OCI-LY7 (cell line): ENCODE measurements at regions not wholly inside any gene's neighbourhood (a gene's known extent, or its start where the extent isn't known, plus 50 kb on each side); places are given as distances from the start of the nearest gene placed in this dataset.

Experiments
- BruUV-seq: library from RNA; stranded (reverse); fragments of 400-500 nt; replicated peaks from 2 replicates; lab custom pipeline; 2021; lab: Mats Ljungman, UMichigan
- CTCF ChIA-PET: fragments of 300-600 bp; sonication (Branson Sonifier 250); formaldehyde crosslinking; loops from one replicate; lab custom pipeline; 2022; ENCODE audit warnings: antibody characterized with exemption; ENCODE audit not compliant: unreplicated experiment; lab: Charles Lee
- POLR2A ChIA-PET: fragments of 300-600 bp; sonication (Branson Sonifier 250); formaldehyde crosslinking; loops from one replicate; lab custom pipeline; 2022; ENCODE audit warnings: antibody characterized with exemption; lab: Charles Lee
- DNase-seq: peaks from one replicate; pipeline ENCODE4 v3.0.0-alpha.2; 2015; ENCODE audit warnings: low spot score
- H2AFZ ChIP-seq: fragments of 200-600 bp; sonication (generic), shearing (Covaris generic); 2 replicates; pipeline ENCODE4 v1.6.1; 2014; ENCODE audit warnings: mild to moderate bottlenecking, antibody characterized with exemption, low read length, moderate library complexity
- H3K27ac ChIP-seq: fragments of 200-600 bp; sonication (generic); 2 replicates; pipeline ENCODE4 v1.5.1; 2014; ENCODE audit warnings: mixed run types, low read depth, mild to moderate bottlenecking, moderate library complexity, low read length, inconsistent platforms; ENCODE audit not compliant: poor library complexity, severe bottlenecking
- H3K36me3 ChIP-seq: fragments of 200-600 bp; sonication (generic); 2 replicates; pipeline ENCODE4 v1.6.1; 2014; ENCODE audit warnings: mild to moderate bottlenecking, antibody characterized with exemption, low read length, moderate library complexity, mixed read lengths; ENCODE audit not compliant: insufficient read depth
- H3K4me1 ChIP-seq: fragments of 200-600 bp; sonication (generic); 2 replicates; pipeline ENCODE4 v1.5.1; 2014; ENCODE audit warnings: mild to moderate bottlenecking, low read length; ENCODE audit not compliant: insufficient read depth, poor library complexity, severe bottlenecking
- H3K4me2 ChIP-seq: fragments of 200-600 bp; sonication (generic); 2 replicates; pipeline ENCODE4 v1.6.1; 2014; ENCODE audit warnings: mild to moderate bottlenecking, low read length
- H3K4me3 ChIP-seq: fragments of 200-600 bp; sonication (generic); 2 replicates; pipeline ENCODE4 v1.5.1; 2014; ENCODE audit warnings: mild to moderate bottlenecking, low read depth, low read length; ENCODE audit not compliant: poor library complexity, severe bottlenecking
- H3K79me2 ChIP-seq: fragments of 200-600 bp; sonication (generic); 2 replicates; pipeline ENCODE4 v1.6.1; 2016; ENCODE audit warnings: low read depth, mild to moderate bottlenecking, low read length, moderate library complexity, mixed read lengths; ENCODE audit not compliant: insufficient read depth
- H3K9me2 ChIP-seq: fragments of 200-600 bp; sonication (generic); 2 replicates; pipeline ENCODE4 v1.6.1; 2016; ENCODE audit warnings: mild to moderate bottlenecking, low read length, mixed read lengths; ENCODE audit not compliant: insufficient read depth
- H3K9me3 ChIP-seq: fragments of 200-600 bp; sonication (generic); 2 replicates; pipeline ENCODE4 v1.6.1; 2014; ENCODE audit warnings: mild to moderate bottlenecking, mixed run types, low read length, mixed read lengths
- H4K20me1 ChIP-seq: fragments of 200-600 bp; sonication (generic); 2 replicates; pipeline ENCODE4 v1.6.1; 2014; ENCODE audit warnings: mild to moderate bottlenecking, antibody characterized with exemption, low read length, moderate library complexity, mixed read lengths; ENCODE audit not compliant: insufficient read depth
- CTCF ChIP-seq: fragments of 200-600 bp; sonication (generic); conservative IDR thresholded peaks from 2 replicates; pipeline ENCODE4 v1.5.1; 2014; ENCODE audit warnings: mild to moderate bottlenecking, antibody characterized with exemption, low read length, moderate library complexity, mixed read lengths
- EZH2phosphoT487 ChIP-seq: fragments of 200-600 bp; sonication (generic); IDR thresholded peaks from 2 replicates; pipeline ENCODE4 v1.6.1; 2018; ENCODE audit warnings: low read depth, borderline replicate concordance, mild to moderate bottlenecking, mixed run types, antibody characterized with exemption, low read length, moderate library complexity, mixed read lengths
- intact Hi-C: fragments of 100-400 bp; cut with micrococcal nuclease; formaldehyde crosslinking; loops from one replicate; pipeline ENCODE4 v1.10.0; 2022; ENCODE audit not compliant: unreplicated experiment

- CTCF ChIA-PET: no interaction called here
These were observed 108.5 kb downstream of the MACIR start for GRCh38 chr5:103366918-103367549.

GRCh38 chr5:103364074-103364473 lies 105.5 kb downstream of the MACIR start:
- CTCF ChIA-PET: no interaction called here
- DNase-seq: no peak
- TF ChIP-seq EZH2phosphoT487: no peak
- no peak for TF ChIP-seq CTCF
- Histone ChIP-seq H3K4me3 (no peak overlapping the region), H2AFZ (no peak overlapping the region), H3K4me1 (no peaks in the 10 kb centered on the region), H3K36me3 (no peaks in the 10 kb centered on the region), H4K20me1 (no peaks in the 10 kb centered on the region), H3K79me2 (no peaks in the 10 kb centered on the region), H3K9me3 (no peaks in the 10 kb centered on the region), H3K9me2 (no peaks in the 10 kb centered on the region), H3K27ac (no peak overlapping the region), H3K4me2 (no peak overlapping the region)
- no TSS peak for BruUV-seq
- intact Hi-C loops: no loop called here
- POLR2A ChIA-PET: no interaction called here

More at GRCh38 chr5:103366918-103367549, 108.5 kb downstream of the MACIR start:
- Histone ChIP-seq H3K9me2 (no peaks in the 10 kb centered on the region), H3K4me1 (no peaks in the 10 kb centered on the region), H3K4me3 (no peak overlapping the region), H3K4me2 (no peak overlapping the region), H3K36me3 (no peaks in the 10 kb centered on the region), H2AFZ (no peak overlapping the region), H4K20me1 (no peaks in the 10 kb centered on the region), H3K27ac (no peak overlapping the region), H3K9me3 (no peaks in the 10 kb centered on the region), H3K79me2 (no peaks in the 10 kb centered on the region)
- no peak for DNase-seq
- intact Hi-C loops: no loop called here
- POLR2A ChIA-PET: no interaction called here
- BruUV-seq: no TSS peak
- TF ChIP-seq CTCF (no peak), EZH2phosphoT487 (no peak)

DNA sequence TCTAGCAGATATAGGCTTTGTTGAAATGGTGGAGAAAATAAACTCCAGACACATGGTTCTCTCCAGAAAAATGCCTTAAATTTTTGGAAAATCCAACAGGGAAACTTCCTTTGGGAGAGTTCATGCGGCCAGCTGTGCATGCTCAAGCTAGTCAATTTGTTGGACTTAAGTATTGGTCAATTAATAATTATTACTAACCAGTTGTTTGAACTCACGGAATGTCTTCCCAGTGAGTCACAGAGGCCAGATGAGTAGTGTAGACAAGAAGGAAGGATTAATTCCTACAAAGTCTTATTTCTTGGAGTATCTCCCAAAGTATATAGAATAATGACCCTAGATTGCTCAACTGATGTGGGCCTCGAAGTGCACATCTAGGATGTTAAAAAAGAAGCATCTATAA lies 103.6 kb downstream of the MACIR start:
- Histone ChIP-seq H4K20me1 (no peaks in the 10 kb centered on the region), H3K9me2 (no peaks in the 10 kb centered on the region), H3K4me3 (no peak overlapping the region), H3K36me3 (no peaks in the 10 kb centered on the region), H3K4me1 (no peaks in the 10 kb centered on the region), H3K4me2 (no peak overlapping the region), H3K9me3 (no peaks in the 10 kb centered on the region), H3K79me2 (no peaks in the 10 kb centered on the region), H3K27ac (no peak overlapping the region), H2AFZ (no peak overlapping the region)
- POLR2A ChIA-PET: interaction anchor here (1.5 kb wide), 1 partner anchor 26 kb away, joined by 6 read pairs; no protein-coding TSS in a partner anchor
- DNase-seq: no peak
- CTCF ChIA-PET: no interaction called here
- TF ChIP-seq CTCF: no peak
- no peak for TF ChIP-seq EZH2phosphoT487
- no TSS peak for BruUV-seq
- intact Hi-C loops: no loop called here
